ENCODE measurements at regions not wholly inside any gene's neighbourhood (a gene's known extent, or its start where the extent isn't known, plus 50 kb on each side); places are given as distances from the start of the nearest gene placed in this dataset.

DNA sequence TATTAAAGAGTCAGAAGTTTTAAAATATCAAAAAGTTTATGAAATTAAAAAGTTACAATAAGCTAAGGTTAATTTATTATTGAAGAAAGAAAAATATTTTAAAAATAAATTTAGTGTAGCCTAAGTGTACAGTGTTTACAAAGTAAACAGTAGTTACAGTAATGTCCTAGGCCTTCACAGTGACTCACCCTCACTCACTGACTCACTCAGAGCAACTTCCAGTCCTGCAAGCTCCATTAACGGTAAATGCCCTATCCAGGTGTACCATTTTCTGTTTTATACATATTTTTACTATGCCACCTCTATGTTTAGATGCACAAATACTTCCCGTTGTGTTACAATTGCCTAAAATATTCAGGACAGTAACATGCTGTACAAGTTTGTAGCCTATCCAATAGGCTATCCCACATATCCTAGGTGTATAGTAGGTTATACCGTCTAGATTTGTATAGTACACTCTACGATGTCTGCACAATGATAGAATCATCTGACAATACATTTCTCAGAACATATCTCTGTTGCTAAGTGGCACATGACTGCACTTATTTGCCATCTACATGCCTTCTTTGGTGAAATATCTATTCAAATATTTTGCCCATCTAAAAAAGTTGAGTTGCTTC lies 67.2 kb upstream of the WSB1 start:
- no peak for TF ChIP-seq TAF1 (IDR thresholded peaks at IDR 0.05; ENCODE audit: low read depth)
- TF ChIP-seq RAD21 (IDR thresholded peaks at IDR 0.05; ENCODE audit: low read depth): no peak
- no peak for TF ChIP-seq ZBTB7A (IDR thresholded peaks at IDR 0.05; ENCODE audit: low read depth)
- no peak for TF ChIP-seq EGR1 (IDR thresholded peaks at IDR 0.05)
- no peak for TF ChIP-seq YY1 (IDR thresholded peaks at IDR 0.05; ENCODE audit: low read depth)
- TF ChIP-seq, protein P1, sequence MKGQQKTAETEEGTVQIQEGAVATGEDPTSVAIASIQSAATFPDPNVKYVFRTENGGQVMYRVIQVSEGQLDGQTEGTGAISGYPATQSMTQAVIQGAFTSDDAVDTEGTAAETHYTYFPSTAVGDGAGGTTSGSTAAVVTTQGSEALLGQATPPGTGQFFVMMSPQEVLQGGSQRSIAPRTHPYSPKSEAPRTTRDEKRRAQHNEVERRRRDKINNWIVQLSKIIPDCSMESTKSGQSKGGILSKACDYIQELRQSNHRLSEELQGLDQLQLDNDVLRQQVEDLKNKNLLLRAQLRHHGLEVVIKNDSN (IDR thresholded peaks at IDR 0.05): no peak
- TF ChIP-seq FOXM1 (IDR thresholded peaks at IDR 0.05; ENCODE audit: borderline replicate concordance, low read depth): no peak
- TF ChIP-seq TEAD4 (IDR thresholded peaks at IDR 0.05): no peak
- TF ChIP-seq, protein P2, sequence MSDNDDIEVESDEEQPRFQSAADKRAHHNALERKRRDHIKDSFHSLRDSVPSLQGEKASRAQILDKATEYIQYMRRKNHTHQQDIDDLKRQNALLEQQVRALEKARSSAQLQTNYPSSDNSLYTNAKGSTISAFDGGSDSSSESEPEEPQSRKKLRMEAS (IDR thresholded peaks at IDR 0.05): no peak
- no peak for TF ChIP-seq TCF12 (IDR thresholded peaks at IDR 0.05; ENCODE audit: low read depth)
- TF ChIP-seq, protein P3, sequence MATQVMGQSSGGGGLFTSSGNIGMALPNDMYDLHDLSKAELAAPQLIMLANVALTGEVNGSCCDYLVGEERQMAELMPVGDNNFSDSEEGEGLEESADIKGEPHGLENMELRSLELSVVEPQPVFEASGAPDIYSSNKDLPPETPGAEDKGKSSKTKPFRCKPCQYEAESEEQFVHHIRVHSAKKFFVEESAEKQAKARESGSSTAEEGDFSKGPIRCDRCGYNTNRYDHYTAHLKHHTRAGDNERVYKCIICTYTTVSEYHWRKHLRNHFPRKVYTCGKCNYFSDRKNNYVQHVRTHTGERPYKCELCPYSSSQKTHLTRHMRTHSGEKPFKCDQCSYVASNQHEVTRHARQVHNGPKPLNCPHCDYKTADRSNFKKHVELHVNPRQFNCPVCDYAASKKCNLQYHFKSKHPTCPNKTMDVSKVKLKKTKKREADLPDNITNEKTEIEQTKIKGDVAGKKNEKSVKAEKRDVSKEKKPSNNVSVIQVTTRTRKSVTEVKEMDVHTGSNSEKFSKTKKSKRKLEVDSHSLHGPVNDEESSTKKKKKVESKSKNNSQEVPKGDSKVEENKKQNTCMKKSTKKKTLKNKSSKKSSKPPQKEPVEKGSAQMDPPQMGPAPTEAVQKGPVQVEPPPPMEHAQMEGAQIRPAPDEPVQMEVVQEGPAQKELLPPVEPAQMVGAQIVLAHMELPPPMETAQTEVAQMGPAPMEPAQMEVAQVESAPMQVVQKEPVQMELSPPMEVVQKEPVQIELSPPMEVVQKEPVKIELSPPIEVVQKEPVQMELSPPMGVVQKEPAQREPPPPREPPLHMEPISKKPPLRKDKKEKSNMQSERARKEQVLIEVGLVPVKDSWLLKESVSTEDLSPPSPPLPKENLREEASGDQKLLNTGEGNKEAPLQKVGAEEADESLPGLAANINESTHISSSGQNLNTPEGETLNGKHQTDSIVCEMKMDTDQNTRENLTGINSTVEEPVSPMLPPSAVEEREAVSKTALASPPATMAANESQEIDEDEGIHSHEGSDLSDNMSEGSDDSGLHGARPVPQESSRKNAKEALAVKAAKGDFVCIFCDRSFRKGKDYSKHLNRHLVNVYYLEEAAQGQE (IDR thresholded peaks at IDR 0.05; ENCODE audit: low read depth): no peak
- no peak for TF ChIP-seq NFIC (IDR thresholded peaks at IDR 0.05)
- TF ChIP-seq CEBPB (IDR thresholded peaks at IDR 0.05): no peak
- no peak for TF ChIP-seq CREB1 (IDR thresholded peaks at IDR 0.05; ENCODE audit: low read depth)
- no peak for TF ChIP-seq EP300 (IDR thresholded peaks at IDR 0.05; ENCODE audit: borderline replicate concordance)

DNA sequence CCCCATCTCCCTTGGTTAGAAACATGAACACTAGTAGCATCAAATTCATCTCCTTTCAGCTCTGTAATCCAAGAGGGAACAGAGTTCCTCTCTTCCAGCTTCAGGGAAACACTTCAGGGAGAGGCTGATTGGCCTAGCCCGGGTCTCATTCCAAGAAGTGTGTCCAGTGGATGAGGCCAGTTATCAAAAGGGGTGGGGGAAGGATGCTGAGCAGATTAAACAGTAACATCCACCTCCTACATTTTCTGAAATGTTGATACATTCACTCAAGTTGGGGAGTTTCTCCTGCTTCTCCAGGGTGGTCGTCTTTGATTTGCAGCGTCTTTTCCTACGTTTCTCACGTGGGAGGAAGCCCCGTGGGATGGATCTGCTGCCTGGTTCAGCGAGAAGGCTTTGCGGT lies 62.9 kb upstream of the WSB1 start:
- TF ChIP-seq RAD21 (IDR thresholded peaks at IDR 0.05; ENCODE audit: low read depth): no peak
- TF ChIP-seq CEBPB (IDR thresholded peaks at IDR 0.05): no peak
- TF ChIP-seq YY1 (IDR thresholded peaks at IDR 0.05; ENCODE audit: low read depth): no peak
- TF ChIP-seq ZBTB7A (IDR thresholded peaks at IDR 0.05; ENCODE audit: low read depth): no peak
- TF ChIP-seq EP300 (IDR thresholded peaks at IDR 0.05; ENCODE audit: borderline replicate concordance): no peak
- TF ChIP-seq CREB1 (IDR thresholded peaks at IDR 0.05; ENCODE audit: low read depth): no peak
- no peak for TF ChIP-seq TAF1 (IDR thresholded peaks at IDR 0.05; ENCODE audit: low read depth)
- TF ChIP-seq NFIC (IDR thresholded peaks at IDR 0.05): no peak
- TF ChIP-seq TCF12 (IDR thresholded peaks at IDR 0.05; ENCODE audit: low read depth): no peak
- no peak for TF ChIP-seq FOXM1 (IDR thresholded peaks at IDR 0.05; ENCODE audit: borderline replicate concordance, low read depth)
- no peak for TF ChIP-seq EGR1 (IDR thresholded peaks at IDR 0.05)
- TF ChIP-seq, protein P1 (IDR thresholded peaks at IDR 0.05): no peak
- TF ChIP-seq, protein P2 (IDR thresholded peaks at IDR 0.05): no peak

DNA sequence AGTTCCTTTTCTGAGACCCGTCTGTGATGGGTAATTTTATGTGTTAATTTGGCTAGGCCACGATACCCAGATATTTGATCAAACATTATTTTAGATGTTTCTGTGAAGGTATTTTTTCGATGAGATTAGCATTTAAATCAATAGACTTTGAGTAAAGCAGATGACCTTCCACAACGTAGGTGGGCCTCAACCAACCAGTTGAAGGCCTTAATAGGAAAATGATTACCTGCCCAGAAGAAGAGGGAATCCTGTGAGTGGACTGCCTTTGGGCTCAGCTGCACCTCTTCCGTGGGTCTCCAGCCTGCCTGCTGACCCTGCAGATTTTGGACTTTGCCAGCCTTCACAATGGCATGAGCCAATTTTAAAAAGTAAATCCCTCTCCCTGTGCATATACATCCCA lies 61.6 kb upstream of the WSB1 start:
- TF ChIP-seq, protein P3 (IDR thresholded peaks at IDR 0.05; ENCODE audit: low read depth): no peak
- TF ChIP-seq ZBTB7A (IDR thresholded peaks at IDR 0.05; ENCODE audit: low read depth) (no peak), EP300 (IDR thresholded peaks at IDR 0.05; ENCODE audit: borderline replicate concordance) (no peak), TEAD4 (IDR thresholded peaks at IDR 0.05) (no peak), FOXM1 (IDR thresholded peaks at IDR 0.05; ENCODE audit: borderline replicate concordance, low read depth) (no peak), TCF12 (IDR thresholded peaks at IDR 0.05; ENCODE audit: low read depth) (no peak), NFIC (IDR thresholded peaks at IDR 0.05) (no peak), EGR1 (IDR thresholded peaks at IDR 0.05) (no peak), CEBPB (IDR thresholded peaks at IDR 0.05) (no peak), TAF1 (IDR thresholded peaks at IDR 0.05; ENCODE audit: low read depth) (no peak), RAD21 (IDR thresholded peaks at IDR 0.05; ENCODE audit: low read depth) (no peak), CREB1 (IDR thresholded peaks at IDR 0.05; ENCODE audit: low read depth) (no peak), YY1 (IDR thresholded peaks at IDR 0.05; ENCODE audit: low read depth) (no peak)
- TF ChIP-seq, protein P1 (IDR thresholded peaks at IDR 0.05): no peak
- TF ChIP-seq, protein P2 (IDR thresholded peaks at IDR 0.05): no peak

DNA sequence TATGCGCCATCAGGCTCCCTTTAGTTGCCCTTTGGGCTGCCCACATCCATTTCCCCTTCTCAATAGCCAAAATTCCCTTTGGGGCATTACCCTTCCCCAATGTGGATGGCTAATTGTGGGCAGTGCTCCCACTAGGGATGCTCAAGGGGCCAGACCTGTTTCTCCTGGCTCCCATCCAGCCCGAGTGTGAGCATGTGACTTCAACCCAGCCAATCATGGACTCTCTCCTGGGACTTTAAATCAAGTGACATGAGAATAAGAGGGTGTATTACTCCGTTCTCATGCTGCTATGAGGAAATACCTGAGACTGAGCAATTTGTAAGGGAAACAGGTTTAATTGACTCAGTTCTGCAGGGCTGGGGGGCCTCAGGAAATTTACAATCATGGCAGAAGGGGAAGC lies 60.9 kb upstream of the WSB1 start:
- TF ChIP-seq NFIC (IDR thresholded peaks at IDR 0.05) (0 out of 2 replicates have a peak, but pooled peaks have one; percentile 7), RAD21 (IDR thresholded peaks at IDR 0.05; ENCODE audit: low read depth) (no peak)
- TF ChIP-seq, protein P1 (IDR thresholded peaks at IDR 0.05): peak; percentile 68
